ENCODE measurements at regions not wholly inside any gene's neighbourhood (a gene's known extent, or its start where the extent isn't known, plus 50 kb on each side); places are given as distances from the start of the nearest gene placed in this dataset.

DNA sequence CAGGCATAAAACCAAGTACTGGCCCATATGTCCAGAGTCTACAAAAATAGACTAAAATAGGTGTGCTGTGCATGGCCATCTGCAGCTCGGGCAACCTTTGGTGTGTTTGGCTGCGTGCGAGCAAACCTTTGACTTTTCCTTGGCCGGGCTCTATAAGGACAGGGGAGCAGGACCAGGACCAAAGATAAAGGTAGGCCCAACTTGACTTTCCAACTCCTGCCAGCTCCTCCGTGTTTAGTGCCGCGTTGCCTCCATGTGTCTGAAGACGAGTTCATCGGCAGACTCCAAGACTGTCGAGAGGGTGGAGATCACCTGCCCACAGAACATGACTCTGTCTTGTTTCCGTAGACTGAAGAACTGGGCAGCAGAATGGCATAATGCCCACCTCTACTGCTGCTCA, 375.5 kb downstream of the IRS2 start:
- H2BK5ac ChIP-seq (ENCODE audit: low read depth, low read length, poor library complexity, severe bottlenecking), result no peak overlapping the region
- H3K23ac ChIP-seq (ENCODE audit: low read depth, low read length), result no peak overlapping the region
- H4K8ac ChIP-seq (ENCODE audit: low read depth in 2 of 2, low read length in 2 of 2), result no peak overlapping the region
- dilution Hi-C loops (cut with HindIII; ENCODE audit: low sequenced_read_pairs, unreplicated experiment), result no loop called here
- in situ Hi-C loops (cut with MboI; ENCODE audit: low sequenced_read_pairs), result no loop called here
- no TSS peak for BruUV-seq (replicated peaks)
- no peak overlapping the region for H2AK5ac ChIP-seq (ENCODE audit: low read depth, low read length)
- no peak overlapping the region for H2BK20ac ChIP-seq (ENCODE audit: low read depth, low read length)
- H3K56ac ChIP-seq (ENCODE audit: extremely low read depth, insufficient read depth, low read length), result no peak overlapping the region
- ATAC-seq (ENCODE audit: low read depth) (no peak), DNase-seq (no peak)
- no peak overlapping the region for H3K9ac ChIP-seq (ENCODE audit: low read depth, low read length)
- peaks cover 3% of the 10 kb centered on the region for H3K27me3 ChIP-seq (ENCODE audit: control insufficient read depth, insufficient read depth, low read length)
- H3K9me1 ChIP-seq (ENCODE audit: insufficient read depth, low read length), result 0 out of 2 replicates have a peak, but pooled peaks cover 3% of the 10 kb centered on the region
- no peak overlapping the region for H2BK120ac ChIP-seq (ENCODE audit: low read depth, low read length)
- peaks cover 2% of the 10 kb centered on the region for H3K4me1 ChIP-seq (ENCODE audit: control insufficient read depth, insufficient read depth, low read length)
- no peak overlapping the region for H4K91ac ChIP-seq (ENCODE audit: insufficient read depth, low read depth, low read length)
- H4K20me1 ChIP-seq (ENCODE audit: insufficient read depth, low read length), result no peaks in the 10 kb centered on the region
- POLR2A ChIA-PET (ENCODE audit: unreplicated experiment), result no interaction called here
- no peak overlapping the region for H3K18ac ChIP-seq (ENCODE audit: low read depth, low read length)
- no peak overlapping the region for H2BK15ac ChIP-seq (ENCODE audit: low read depth, low read length)
- intact Hi-C loops (cut with micrococcal nuclease), result no loop called here
- no peaks in the 10 kb centered on the region for H3K36me3 ChIP-seq (ENCODE audit: control insufficient read depth, insufficient read depth, low read length)
- TF ChIP-seq RCOR1 (IDR thresholded peaks at IDR 0.05; ENCODE audit: insufficient replicate concordance, low read length), result no peak
- H3K27ac ChIP-seq (ENCODE audit: insufficient read depth, low read length), result no peak overlapping the region
- no peak overlapping the region for H2AFZ ChIP-seq (replicated peaks; ENCODE audit: low read length, poor library complexity)
- WGBS, 2 experiments (ENCODE audit: extremely low coverage in 2 of 2, insufficient read length in 1 of 2), result 92% methylated on average over 6 of the region's 11 CpGs; no CpG with 5 or more reads in 1 of the 2 experiments
- no peak overlapping the region for H4K5ac ChIP-seq (ENCODE audit: low read depth, low read length)
- H3K9me3 ChIP-seq (ENCODE audit: control insufficient read depth, insufficient read depth, low read length), result no peaks in the 10 kb centered on the region
- no peak overlapping the region for H3K4ac ChIP-seq (ENCODE audit: low read depth, low read length)
- no peak overlapping the region for H3K4me3 ChIP-seq (ENCODE audit: insufficient read depth, low read depth, low read length)
- H2AK9ac ChIP-seq (replicated peaks; ENCODE audit: low read depth, low read length, poor library complexity), result no peak overlapping the region
- H3K79me1 ChIP-seq (ENCODE audit: low read depth in 1 of 2, low read length in 2 of 2), result no peaks in the 10 kb centered on the region
- no peak overlapping the region for H3K4me2 ChIP-seq (ENCODE audit: low read depth, low read length)
- no peak overlapping the region for H3K14ac ChIP-seq (replicated peaks; ENCODE audit: low read depth, low read length)
- CTCF ChIA-PET, result no interaction called here

Data from IMR-90 (cell line).